ENCODE measurements at regions not wholly inside any gene's neighbourhood (a gene's known extent, or its start where the extent isn't known, plus 50 kb on each side); places are given as distances from the start of the nearest gene placed in this dataset.

DNA sequence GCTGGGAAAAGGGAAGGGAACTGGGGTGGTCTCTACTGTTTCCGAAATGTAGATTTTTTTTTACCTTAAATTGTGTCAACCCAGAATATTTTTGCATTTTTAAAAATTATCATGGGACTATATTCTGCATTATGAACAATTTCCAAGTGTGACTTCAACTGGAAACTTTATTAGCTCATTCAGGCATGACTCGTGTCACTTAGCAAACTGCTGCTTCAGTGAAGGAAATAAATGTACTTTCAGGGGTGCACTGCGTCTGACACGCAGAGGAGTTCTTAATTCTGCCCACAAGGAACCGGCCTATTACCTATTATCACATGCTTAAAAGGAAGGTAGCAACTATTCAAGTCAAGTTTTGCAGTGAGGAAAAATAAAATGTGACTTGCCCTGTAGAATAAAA, 291.3 kb upstream of the PRDM1 start:
- no peaks in the 10 kb centered on the region for H3K36me3 Mint-ChIP-seq (ENCODE audit: low read depth)
- CTCF ChIA-PET: interaction anchor here (0.7 to 0.9 kb wide), 2 partner anchors 18 to 363 kb away, joined by 3 read pairs; no protein-coding TSS in a partner anchor
- H3K4me1 Mint-ChIP-seq (ENCODE audit: low read depth): peaks cover 43% of the 10 kb centered on the region
- no peak overlapping the region for H3K4me3 Mint-ChIP-seq
- H3K27me3 Mint-ChIP-seq (ENCODE audit: low read depth): no peaks in the 10 kb centered on the region
- no peak for DNase-seq
- intact Hi-C loops (cut with micrococcal nuclease): loop anchor here (1.0 to 5.0 kb wide), 3 partner anchors 15 to 507 kb away; no protein-coding TSS in a partner anchor
- no peaks in the 10 kb centered on the region for H3K9me3 Mint-ChIP-seq
- no peak overlapping the region for H3K27ac Mint-ChIP-seq

DNA sequence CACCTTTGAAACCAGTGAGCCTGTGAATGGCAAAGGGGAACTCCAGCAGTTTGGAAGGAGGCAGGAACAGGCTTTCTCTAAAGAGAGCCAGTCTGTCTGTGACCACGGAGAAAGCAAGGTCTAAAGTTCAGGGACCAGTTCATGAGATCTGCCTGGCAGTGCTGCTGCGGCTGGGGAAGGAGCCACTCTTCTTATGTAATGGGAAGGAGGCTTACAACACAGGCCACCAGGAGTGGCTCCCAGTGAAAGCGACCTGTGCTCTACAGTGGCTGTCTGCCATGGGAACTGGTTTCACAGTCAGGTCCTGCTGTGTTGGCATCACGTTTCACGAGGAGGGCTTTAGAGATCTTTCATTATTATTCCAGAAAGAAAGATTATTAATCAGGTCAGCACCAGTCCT, 291.9 kb upstream of the PRDM1 start:
- no peaks in the 10 kb centered on the region for H3K36me3 Mint-ChIP-seq (ENCODE audit: low read depth)
- H3K4me1 Mint-ChIP-seq (ENCODE audit: low read depth): peaks cover 43% of the 10 kb centered on the region
- no peaks in the 10 kb centered on the region for H3K9me3 Mint-ChIP-seq
- no peaks in the 10 kb centered on the region for H3K27me3 Mint-ChIP-seq (ENCODE audit: low read depth)
- no peak for DNase-seq
- CTCF ChIA-PET: no interaction called here
- no peak overlapping the region for H3K4me3 Mint-ChIP-seq
- H3K27ac Mint-ChIP-seq: no peak overlapping the region
- intact Hi-C loops (cut with micrococcal nuclease): loop anchor here (1.0 to 5.0 kb wide), 3 partner anchors 16 to 508 kb away; no protein-coding TSS in a partner anchor

DNA sequence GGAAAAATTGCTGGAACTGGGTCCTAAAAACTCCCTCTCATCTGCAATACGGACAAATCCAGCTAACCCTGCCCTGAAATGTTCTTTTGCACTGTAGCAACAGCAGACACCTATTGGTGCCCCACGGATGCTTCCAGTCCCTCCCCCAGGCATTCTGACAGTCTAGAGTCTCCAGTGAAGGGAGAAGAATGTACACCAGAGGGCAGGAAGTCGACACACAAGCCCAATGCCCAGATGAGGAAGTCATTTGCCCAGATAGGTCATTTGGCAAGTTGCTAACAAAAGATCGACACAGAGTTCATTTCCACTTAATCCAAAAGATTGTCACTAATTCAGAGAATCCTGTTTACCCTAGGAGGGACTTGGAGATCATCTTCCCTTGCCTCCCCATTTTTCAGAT, 293.0 kb upstream of the PRDM1 start:
- DNase-seq: peak; percentile 30
- no peaks in the 10 kb centered on the region for H3K36me3 Mint-ChIP-seq (ENCODE audit: low read depth)
- CTCF ChIA-PET: no interaction called here
- no peak overlapping the region for H3K4me3 Mint-ChIP-seq
- no peaks in the 10 kb centered on the region for H3K9me3 Mint-ChIP-seq
- no peak overlapping the region for H3K27ac Mint-ChIP-seq
- intact Hi-C loops (cut with micrococcal nuclease): loop anchor here (2.0 to 5.0 kb wide), 4 partner anchors 199 to 509 kb away; no protein-coding TSS in a partner anchor
- H3K4me1 Mint-ChIP-seq (ENCODE audit: low read depth): peaks cover 43% of the 10 kb centered on the region
- H3K27me3 Mint-ChIP-seq (ENCODE audit: low read depth): no peaks in the 10 kb centered on the region

DNA sequence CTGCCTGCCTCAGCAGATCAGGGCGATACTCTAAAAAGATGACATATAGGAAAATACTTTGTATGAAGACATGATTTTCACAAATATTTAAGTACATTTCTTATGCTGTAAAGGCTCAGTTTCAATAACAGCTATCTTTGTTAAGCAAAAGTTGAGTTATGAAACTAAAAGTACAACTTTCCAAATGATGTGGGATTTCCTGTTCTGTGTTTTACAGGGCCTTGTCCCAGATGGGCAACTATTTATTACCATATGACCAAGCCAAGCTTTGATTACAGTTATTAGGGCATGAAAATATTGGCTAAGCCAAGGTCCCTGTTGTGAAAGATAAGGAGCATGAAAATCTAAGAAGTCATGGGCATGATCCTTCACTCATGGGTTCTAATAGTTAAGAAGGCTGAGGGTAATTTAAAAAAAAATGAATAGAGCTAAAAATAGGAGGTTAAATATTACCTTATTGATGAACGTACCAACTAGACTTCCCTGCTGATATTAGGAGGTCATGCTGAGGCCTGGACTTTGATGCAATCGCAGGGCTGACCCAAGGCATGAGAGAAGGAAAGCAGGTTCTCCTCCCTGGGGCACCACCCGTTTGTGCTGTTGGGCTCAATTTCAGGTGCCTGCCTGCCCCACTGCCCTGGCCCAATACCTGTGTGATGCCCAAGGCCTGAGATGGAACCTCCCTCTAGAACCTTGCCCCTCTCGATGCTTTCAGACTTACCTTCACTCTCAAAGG, 294.4 kb upstream of the PRDM1 start:
- intact Hi-C loops (cut with micrococcal nuclease): loop anchor here (1.0 to 5.0 kb wide), 5 partner anchors 9 to 511 kb away; no protein-coding TSS in a partner anchor
- no peaks in the 10 kb centered on the region for H3K36me3 Mint-ChIP-seq (ENCODE audit: low read depth)
- CTCF ChIA-PET: interaction anchor here (0.5 to 1.2 kb wide), 2 partner anchors 9 to 432 kb away, joined by 3 to 5 read pairs; no protein-coding TSS in a partner anchor
- H3K27ac Mint-ChIP-seq: no peak overlapping the region
- H3K4me3 Mint-ChIP-seq: no peak overlapping the region
- DNase-seq: no peak
- H3K4me1 Mint-ChIP-seq (ENCODE audit: low read depth): peaks cover 43% of the 10 kb centered on the region
- H3K9me3 Mint-ChIP-seq: no peaks in the 10 kb centered on the region
- peaks cover 7% of the 10 kb centered on the region for H3K27me3 Mint-ChIP-seq (ENCODE audit: low read depth)

DNA sequence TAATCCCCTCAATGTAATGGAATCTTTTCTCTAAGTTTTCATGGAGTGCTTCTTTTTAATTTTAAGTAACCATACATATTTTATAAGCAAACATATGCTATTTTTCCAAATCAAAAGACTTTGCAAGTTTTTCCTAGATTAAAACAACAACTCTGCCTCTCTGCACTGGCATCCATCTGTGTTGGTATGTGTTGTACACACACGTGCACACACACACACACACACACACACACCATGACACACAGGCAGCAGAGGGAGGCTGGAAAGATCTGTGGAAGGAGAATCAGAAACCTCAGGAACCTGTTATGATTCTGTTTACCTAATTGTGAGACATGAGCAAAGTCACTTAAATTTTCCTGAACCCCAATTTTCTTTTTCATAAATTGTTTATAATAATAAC, 295.0 kb upstream of the PRDM1 start:
- CTCF ChIA-PET: interaction anchor here (1.2 kb wide), 1 partner anchor 432 kb away, joined by 5 read pairs; no protein-coding TSS in a partner anchor
- Mint-ChIP-seq H3K4me1 (ENCODE audit: low read depth) (peaks cover 43% of the 10 kb centered on the region), H3K4me3 (no peak overlapping the region)

DNA sequence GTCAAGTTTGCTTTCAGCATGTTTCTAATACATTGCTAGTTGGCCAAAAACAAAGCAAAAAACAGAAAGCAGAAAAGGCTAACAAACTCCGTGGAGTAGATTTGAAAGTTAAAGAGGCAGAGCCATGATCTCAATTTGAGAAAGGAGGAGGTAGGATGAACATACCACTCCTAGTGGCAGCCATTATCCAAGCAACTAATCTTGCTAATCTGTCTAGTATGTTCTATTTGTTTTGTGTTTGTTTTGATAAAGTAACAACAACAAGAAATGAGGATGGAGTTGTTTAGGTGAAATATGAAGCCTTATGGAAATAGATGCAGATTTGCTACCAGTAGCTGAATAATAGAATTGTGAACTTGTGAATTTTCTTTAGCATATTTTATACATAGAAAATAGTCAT, 295.5 kb upstream of the PRDM1 start:
- peaks cover 40% of the 10 kb centered on the region for H3K4me1 Mint-ChIP-seq (ENCODE audit: low read depth)

More for the DNA sequence above, 295.0 kb upstream of the PRDM1 start:
- Mint-ChIP-seq H3K9me3 (no peaks in the 10 kb centered on the region), H3K27me3 (ENCODE audit: low read depth) (peaks cover 7% of the 10 kb centered on the region), H3K36me3 (ENCODE audit: low read depth) (no peaks in the 10 kb centered on the region), H3K27ac (no peak overlapping the region)
- intact Hi-C loops (cut with micrococcal nuclease): loop anchor here (1.0 to 5.0 kb wide), 3 partner anchors 9 to 511 kb away; no protein-coding TSS in a partner anchor
- DNase-seq: no peak

DNA sequence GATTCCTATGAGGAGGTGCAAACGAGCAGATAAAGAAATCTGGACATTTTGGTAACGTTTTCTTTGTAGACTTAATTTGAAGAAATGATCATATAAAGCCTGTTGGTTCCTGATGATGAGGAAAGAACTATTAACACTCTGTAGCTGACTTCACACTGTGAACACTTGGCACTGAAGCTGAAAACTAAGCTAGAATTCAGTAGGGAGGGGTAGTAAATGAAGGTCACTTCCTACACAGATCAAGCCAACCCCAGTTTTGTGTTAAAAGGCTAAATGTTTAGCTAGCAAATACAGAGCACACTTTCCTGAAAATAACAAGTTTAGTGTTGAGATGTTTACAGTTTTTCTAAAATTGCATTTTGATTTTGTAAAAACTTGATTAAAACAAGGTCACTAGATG, 296.2 kb upstream of the PRDM1 start:
- Mint-ChIP-seq H3K4me1 (ENCODE audit: low read depth) (peaks cover 38% of the 10 kb centered on the region), H3K9me3 (no peaks in the 10 kb centered on the region), H3K36me3 (ENCODE audit: low read depth) (no peaks in the 10 kb centered on the region), H3K4me3 (no peak overlapping the region), H3K27ac (no peak overlapping the region), H3K27me3 (ENCODE audit: low read depth) (peaks cover 7% of the 10 kb centered on the region)
- intact Hi-C loops (cut with micrococcal nuclease): loop anchor here (5.0 to 10.0 kb wide), 3 partner anchors 202 to 725 kb away; no protein-coding TSS in a partner anchor
- CTCF ChIA-PET: interaction anchor here (0.5 to 1.0 kb wide), 2 partner anchors 303 to 433 kb away, joined by 3 read pairs; no protein-coding TSS in a partner anchor
- no peak for DNase-seq

More for the DNA sequence above, 295.5 kb upstream of the PRDM1 start:
- no peak for DNase-seq
- CTCF ChIA-PET: interaction anchor here (1.2 kb wide), 1 partner anchor 433 kb away, joined by 5 read pairs; no protein-coding TSS in a partner anchor
- no peak overlapping the region for H3K27ac Mint-ChIP-seq
- no peaks in the 10 kb centered on the region for H3K36me3 Mint-ChIP-seq (ENCODE audit: low read depth)
- intact Hi-C loops (cut with micrococcal nuclease): loop anchor here (1.0 to 5.0 kb wide), 3 partner anchors 8 to 512 kb away; no protein-coding TSS in a partner anchor
- H3K4me3 Mint-ChIP-seq: no peak overlapping the region
- no peaks in the 10 kb centered on the region for H3K9me3 Mint-ChIP-seq
- H3K27me3 Mint-ChIP-seq (ENCODE audit: low read depth): peaks cover 7% of the 10 kb centered on the region

DNA sequence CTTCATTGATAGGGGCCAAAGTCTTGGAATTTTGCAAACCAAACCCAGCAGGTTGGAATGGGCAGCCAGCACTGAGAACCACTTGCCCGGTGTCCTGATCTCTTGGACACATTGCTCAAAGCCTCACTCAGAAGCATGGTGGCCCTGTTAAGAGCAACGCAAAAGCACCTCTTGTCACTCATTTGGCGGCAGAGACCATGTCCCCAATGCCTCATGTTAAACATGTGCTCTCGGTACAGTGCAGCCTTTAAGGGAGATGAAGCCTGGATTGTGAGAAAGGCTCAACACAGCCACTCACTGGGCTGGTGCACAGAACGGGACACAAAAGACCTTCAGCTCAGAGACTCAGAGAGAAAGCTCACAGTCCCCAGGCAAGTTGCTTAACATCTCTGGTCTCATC, 298.4 kb upstream of the PRDM1 start:
- CTCF ChIA-PET: interaction anchor here (1.6 kb wide), 1 partner anchor 32 kb away, joined by 3 read pairs; no protein-coding TSS in a partner anchor
- Mint-ChIP-seq H3K27me3 (ENCODE audit: low read depth) (peaks cover 7% of the 10 kb centered on the region), H3K27ac (no peak overlapping the region), H3K4me3 (no peak overlapping the region), H3K36me3 (ENCODE audit: low read depth) (no peaks in the 10 kb centered on the region), H3K4me1 (ENCODE audit: low read depth) (peaks cover 21% of the 10 kb centered on the region), H3K9me3 (no peaks in the 10 kb centered on the region)
- DNase-seq: no peak
- intact Hi-C loops (cut with micrococcal nuclease): loop anchor here (10.0 kb wide), 1 partner anchor 727 kb away; no protein-coding TSS in a partner anchor

DNA sequence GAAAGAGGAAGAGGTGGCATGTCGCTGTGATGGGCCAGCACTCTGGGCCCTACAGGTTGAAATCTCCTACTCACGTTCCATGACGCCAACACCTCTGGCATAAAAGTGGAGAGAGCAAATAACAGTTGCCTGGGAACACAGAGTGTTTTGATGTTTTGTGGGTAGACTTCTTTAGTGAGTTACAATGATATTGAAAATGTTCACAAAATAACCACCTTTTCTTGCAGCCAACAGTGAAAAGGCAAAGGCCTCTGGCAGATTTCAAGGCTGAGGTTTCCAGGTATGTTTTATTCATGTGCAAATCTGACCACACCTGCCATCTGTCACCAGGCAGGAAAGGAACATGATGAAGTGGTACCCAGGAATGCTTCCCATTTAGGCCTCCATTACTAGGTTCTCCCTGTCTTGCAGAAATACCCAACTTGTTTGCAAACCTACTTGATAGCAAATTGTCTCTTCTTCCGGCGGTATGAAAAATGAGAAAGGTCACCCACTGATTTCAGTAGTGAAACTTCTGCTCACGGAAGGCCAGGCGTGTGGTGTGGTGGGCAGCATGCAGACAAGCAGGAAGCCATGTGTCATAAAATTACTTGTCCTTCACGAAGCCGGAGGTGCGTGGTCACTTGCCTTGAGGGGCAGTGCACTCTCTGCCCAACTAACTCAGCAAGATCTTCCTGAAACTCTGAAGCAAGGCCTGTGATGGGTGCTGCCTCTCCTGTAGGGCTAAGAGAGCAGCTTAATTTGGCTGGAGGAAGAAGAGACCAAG, 299.1 kb upstream of the PRDM1 start:
- Mint-ChIP-seq H3K27ac (no peak overlapping the region), H3K27me3 (ENCODE audit: low read depth) (peaks cover 7% of the 10 kb centered on the region), H3K36me3 (ENCODE audit: low read depth) (no peaks in the 10 kb centered on the region), H3K4me1 (ENCODE audit: low read depth) (peaks cover 25% of the 10 kb centered on the region), H3K9me3 (no peaks in the 10 kb centered on the region), H3K4me3 (no peak overlapping the region)
- CTCF ChIA-PET: interaction anchor here (1.6 kb wide), 1 partner anchor 33 kb away, joined by 3 read pairs; no protein-coding TSS in a partner anchor
- intact Hi-C loops (cut with micrococcal nuclease): loop anchor here (10.0 kb wide), 1 partner anchor 728 kb away; no protein-coding TSS in a partner anchor
- DNase-seq: no peak

DNA sequence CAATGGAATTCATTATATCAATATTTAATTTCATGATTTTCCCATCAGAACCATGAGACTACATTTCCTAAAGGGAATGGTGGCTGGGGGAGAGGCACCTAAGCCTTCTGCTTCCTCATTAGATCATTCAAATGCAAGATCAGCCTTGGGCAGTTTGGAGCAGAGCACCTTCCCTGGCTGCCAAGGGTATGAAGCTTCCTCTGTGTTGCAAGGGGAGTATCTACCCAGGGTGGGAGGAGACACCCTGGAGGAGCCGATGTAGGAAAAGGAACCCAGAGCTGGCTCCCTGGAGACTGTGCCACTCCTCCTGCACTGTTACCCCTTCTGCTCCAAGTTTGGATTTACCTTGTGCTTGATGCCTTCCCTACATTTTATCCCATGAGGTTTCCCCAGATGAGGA, 299.7 kb upstream of the PRDM1 start:
- Mint-ChIP-seq H3K27ac (no peak overlapping the region), H3K4me1 (ENCODE audit: low read depth) (peaks cover 25% of the 10 kb centered on the region), H3K27me3 (ENCODE audit: low read depth) (peaks cover 7% of the 10 kb centered on the region), H3K36me3 (ENCODE audit: low read depth) (no peaks in the 10 kb centered on the region), H3K4me3 (no peak overlapping the region), H3K9me3 (no peaks in the 10 kb centered on the region)
- intact Hi-C loops (cut with micrococcal nuclease): loop anchor here (10.0 kb wide), 1 partner anchor 728 kb away; no protein-coding TSS in a partner anchor
- no peak for DNase-seq
- CTCF ChIA-PET: interaction anchor here (1.6 kb wide), 1 partner anchor 33 kb away, joined by 3 read pairs; no protein-coding TSS in a partner anchor

DNA sequence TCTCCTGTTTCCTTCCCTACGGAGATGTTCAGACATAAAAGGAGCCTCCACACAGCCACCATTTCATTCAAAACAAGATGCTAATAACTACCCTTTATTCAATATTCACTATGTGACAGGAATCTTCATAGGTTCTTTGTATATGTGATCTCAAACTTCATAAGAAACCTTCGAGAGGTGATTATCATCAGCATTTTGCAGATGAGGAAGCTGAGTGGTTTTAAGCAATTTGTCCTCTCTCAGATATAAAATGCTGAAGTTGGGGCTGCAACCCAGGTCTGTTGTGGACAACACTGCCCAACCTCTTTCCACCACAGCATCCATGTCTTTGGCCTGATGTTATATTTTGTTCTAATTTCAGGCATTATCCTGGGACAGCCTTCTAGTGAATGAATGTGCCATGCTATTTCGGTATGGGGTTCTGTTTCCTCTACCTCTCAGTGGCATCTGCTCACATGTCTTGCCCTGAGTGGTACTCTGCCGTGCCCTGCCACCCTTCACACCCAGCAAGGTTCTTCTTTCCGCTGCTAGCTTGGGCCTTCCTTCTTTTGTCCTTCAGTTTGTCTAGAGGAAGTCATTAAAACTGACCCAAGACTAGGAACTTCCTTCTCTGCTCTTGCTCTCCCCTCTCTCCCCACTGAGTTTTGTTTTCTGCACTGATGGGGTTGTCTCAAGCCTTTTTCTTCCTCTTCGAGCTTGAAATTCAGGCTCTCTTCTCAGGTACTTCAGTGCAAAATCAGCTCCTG, 300.9 kb upstream of the PRDM1 start:
- H3K27me3 Mint-ChIP-seq (ENCODE audit: low read depth): peaks cover 7% of the 10 kb centered on the region
- CTCF ChIA-PET: interaction anchor here (0.6 kb wide), 1 partner anchor 114 kb away, joined by 3 read pairs; no protein-coding TSS in a partner anchor
- H3K4me1 Mint-ChIP-seq (ENCODE audit: low read depth): peaks cover 27% of the 10 kb centered on the region
- no peaks in the 10 kb centered on the region for H3K36me3 Mint-ChIP-seq (ENCODE audit: low read depth)
- intact Hi-C loops (cut with micrococcal nuclease): loop anchor here (10.0 kb wide), 1 partner anchor 730 kb away; no protein-coding TSS in a partner anchor
- DNase-seq: no peak
- H3K27ac Mint-ChIP-seq: no peak overlapping the region
- no peaks in the 10 kb centered on the region for H3K9me3 Mint-ChIP-seq
- no peak overlapping the region for H3K4me3 Mint-ChIP-seq

Data from activated naive CD4-positive, alpha-beta T cell treated with anti-CD3 and anti-CD28 coated beads for 36 hours (primary cell).